Right atrium auricular region (tissue), 2 donors: ENCODE measurements at regions not wholly inside any gene's neighbourhood (a gene's known extent, or its start where the extent isn't known, plus 50 kb on each side); places are given as distances from the start of the nearest gene placed in this dataset.

Experiments used
- DNase-seq: peaks from one replicate; pipeline ENCODE4 v3.0.0-alpha.2; 2019; ENCODE audit warnings: low spot score
- H3K27ac ChIP-seq, 2 donors: fragments of 200-600 bp; sonication (generic); 1 replicate in 1 of 2; 2 replicates in 1 of 2; pipeline ENCODE4 v1.5.1; 2016 to 2019
- H3K27me3 ChIP-seq, 2 donors: fragments of 200-600 bp; sonication (generic); one replicate each; pipeline versions ENCODE4 v1.5.1 to v1.6.0; 2017 to 2019
- H3K36me3 ChIP-seq: fragments of 200-600 bp; sonication (generic); one replicate; pipeline ENCODE4 v1.5.1; 2016
- H3K4me1 ChIP-seq, 2 donors: fragments of 200-600 bp; sonication (generic); one replicate each; pipeline versions ENCODE4 v1.5.1 to v1.6.0; 2017 to 2019
- H3K4me3 ChIP-seq, 2 donors: fragments of 200-600 bp; sonication (generic); 1 replicate in 1 of 2; 2 replicates in 1 of 2; pipeline ENCODE4 v1.5.1; 2017 to 2019; ENCODE audit warnings: mild to moderate bottlenecking in 1 of 2, moderate library complexity in 1 of 2
- H3K9me3 ChIP-seq, 2 donors: fragments of 200-600 bp; sonication (generic); one replicate each; pipeline ENCODE4 v1.5.1; 2019
- CTCF ChIP-seq, 2 donors: fragments of 200-600 bp; sonication (generic); IDR thresholded peaks; one replicate each; pipeline ENCODE4 v1.5.1; 2019; ENCODE audit warnings: antibody characterized with exemption in 2 of 2

GRCh38 chr12:38995249-38995648 is 89.9 kb upstream of the CPNE8 start:
- peaks cover 0 to 11% of the 10 kb centered on the region in 2 donors for H3K9me3 ChIP-seq
- TF ChIP-seq CTCF (IDR thresholded peaks at IDR 0.05): no peak
- no peaks in the 10 kb centered on the region for H3K27me3 ChIP-seq
- no peaks in the 10 kb centered on the region for H3K4me1 ChIP-seq
- DNase-seq: no peak
- H3K36me3 ChIP-seq: no peaks in the 10 kb centered on the region
- H3K27ac ChIP-seq: no peak overlapping the region
- H3K4me3 ChIP-seq: no peak overlapping the region

- no peak overlapping the region for H3K27ac ChIP-seq
- no peak for DNase-seq
- peaks cover 0 to 24% of the 10 kb centered on the region in 2 donors for H3K9me3 ChIP-seq
- no peaks in the 10 kb centered on the region for H3K4me1 ChIP-seq
- no peaks in the 10 kb centered on the region for H3K36me3 ChIP-seq
- H3K4me3 ChIP-seq: no peak overlapping the region
- no peak for TF ChIP-seq CTCF (IDR thresholded peaks at IDR 0.05)
- no peaks in the 10 kb centered on the region for H3K27me3 ChIP-seq
Measured at GRCh38 chr12:38985961-38986360, 80.6 kb upstream of the CPNE8 start.

GRCh38 chr12:38984388-38984787 is 79.0 kb upstream of the CPNE8 start:
- H3K27ac ChIP-seq: no peak overlapping the region
- no peak for TF ChIP-seq CTCF (IDR thresholded peaks at IDR 0.05)
- DNase-seq: no peak

GRCh38 chr12:38983117-38983571 is 77.8 kb upstream of the CPNE8 start:
- no peak for TF ChIP-seq CTCF (IDR thresholded peaks at IDR 0.05)
- no peaks in the 10 kb centered on the region for H3K27me3 ChIP-seq
- no peak for DNase-seq
- H3K4me1 ChIP-seq: no peaks in the 10 kb centered on the region
- peaks cover 0 to 24% of the 10 kb centered on the region in 2 donors for H3K9me3 ChIP-seq
- no peaks in the 10 kb centered on the region for H3K36me3 ChIP-seq
- H3K4me3 ChIP-seq: no peak overlapping the region
- no peak overlapping the region for H3K27ac ChIP-seq

More at GRCh38 chr12:38984388-38984787, 79.0 kb upstream of the CPNE8 start:
- Histone ChIP-seq H3K4me1 (no peaks in the 10 kb centered on the region), H3K27me3 (no peaks in the 10 kb centered on the region), H3K9me3 (peaks cover 0 to 24% of the 10 kb centered on the region in 2 donors), H3K4me3 (no peak overlapping the region), H3K36me3 (no peaks in the 10 kb centered on the region)

GRCh38 chr12:38977132-38977531 is 71.7 kb upstream of the CPNE8 start:
- Histone ChIP-seq H3K27ac (no peak overlapping the region), H3K4me3 (no peak overlapping the region), H3K36me3 (no peaks in the 10 kb centered on the region), H3K27me3 (no peaks in the 10 kb centered on the region), H3K4me1 (no peaks in the 10 kb centered on the region), H3K9me3 (no peaks in the 10 kb centered on the region)
- no peak for TF ChIP-seq CTCF (IDR thresholded peaks at IDR 0.05)
- no peak for DNase-seq

- Histone ChIP-seq H3K27me3 (no peaks in the 10 kb centered on the region), H3K4me1 (no peaks in the 10 kb centered on the region), H3K9me3 (no peaks in the 10 kb centered on the region), H3K27ac (no peak overlapping the region), H3K36me3 (no peaks in the 10 kb centered on the region), H3K4me3 (no peak overlapping the region)
- no peak for TF ChIP-seq CTCF (IDR thresholded peaks at IDR 0.05)
- no peak for DNase-seq
Measured at GRCh38 chr12:38969706-38970105, 64.3 kb upstream of the CPNE8 start.
